ENCODE measurements at regions not wholly inside any gene's neighbourhood (a gene's known extent, or its start where the extent isn't known, plus 50 kb on each side); places are given as distances from the start of the nearest gene placed in this dataset.

- intact Hi-C loops (cut with DNase I) = no loop called here
- no peaks in the 10 kb centered on the region for H3K27me3 ChIP-seq
- H3K27ac ChIP-seq = no peak overlapping the region
- H3K4me1 ChIP-seq = peaks cover 4% of the 10 kb centered on the region
- H3K36me3 ChIP-seq = no peaks in the 10 kb centered on the region
- no peak overlapping the region for H3K4me3 ChIP-seq
- no peaks in the 10 kb centered on the region for H3K9me3 ChIP-seq
- DNase-seq = no peak
- TF ChIP-seq CTCF (IDR thresholded peaks at IDR 0.05) = no peak
- no peak overlapping the region for H3K9ac ChIP-seq (ENCODE audit: low read depth in 2 of 2, low read length in 2 of 2)
Measured at GRCh38 chr4:26175905-26176470, 144.8 kb upstream of the RBPJ start.

- intact Hi-C loops (cut with DNase I) = no loop called here
- DNase-seq = no peak
- H3K27me3 ChIP-seq = no peaks in the 10 kb centered on the region
- no peak for TF ChIP-seq CTCF (IDR thresholded peaks at IDR 0.05)
- no peaks in the 10 kb centered on the region for H3K9me3 ChIP-seq
- no peak overlapping the region for H3K27ac ChIP-seq
- no peaks in the 10 kb centered on the region for H3K36me3 ChIP-seq
- H3K4me1 ChIP-seq = peaks cover 4% of the 10 kb centered on the region
- H3K9ac ChIP-seq (ENCODE audit: low read depth in 2 of 2, low read length in 2 of 2) = no peak overlapping the region
- no peak overlapping the region for H3K4me3 ChIP-seq
Measured at GRCh38 chr4:26176598-26177149, 144.1 kb upstream of the RBPJ start.

- intact Hi-C loops (cut with DNase I) = no loop called here
- Histone ChIP-seq H3K27me3 (no peaks in the 10 kb centered on the region), H3K9me3 (no peaks in the 10 kb centered on the region), H3K36me3 (no peaks in the 10 kb centered on the region), H3K9ac (ENCODE audit: low read depth in 2 of 2, low read length in 2 of 2) (no peak overlapping the region), H3K4me1 (peaks cover 4% of the 10 kb centered on the region), H3K4me3 (no peak overlapping the region), H3K27ac (no peak overlapping the region)
- TF ChIP-seq CTCF (IDR thresholded peaks at IDR 0.05) = no peak
- DNase-seq = no peak
Measured at GRCh38 chr4:26178854-26179253, 142.0 kb upstream of the RBPJ start.

GRCh38 chr4:26179316-26179760, 141.5 kb upstream of the RBPJ start:
- no peak overlapping the region for H3K4me3 ChIP-seq
- intact Hi-C loops (cut with DNase I) = no loop called here
- DNase-seq = no peak
- H3K36me3 ChIP-seq = no peaks in the 10 kb centered on the region
- H3K9ac ChIP-seq (ENCODE audit: low read depth in 2 of 2, low read length in 2 of 2) = no peak overlapping the region
- no peak overlapping the region for H3K27ac ChIP-seq
- no peaks in the 10 kb centered on the region for H3K27me3 ChIP-seq
- peaks cover 1% of the 10 kb centered on the region for H3K4me1 ChIP-seq
- H3K9me3 ChIP-seq = no peaks in the 10 kb centered on the region
- TF ChIP-seq CTCF (IDR thresholded peaks at IDR 0.05) = no peak

GRCh38 chr4:26181616-26182015, 139.2 kb upstream of the RBPJ start:
- TF ChIP-seq CTCF (IDR thresholded peaks at IDR 0.05) = no peak
- H3K36me3 ChIP-seq = no peaks in the 10 kb centered on the region
- H3K27ac ChIP-seq = no peak overlapping the region
- no peaks in the 10 kb centered on the region for H3K27me3 ChIP-seq
- H3K4me1 ChIP-seq = no peaks in the 10 kb centered on the region
- H3K4me3 ChIP-seq = no peak overlapping the region
- DNase-seq = no peak
- no peak overlapping the region for H3K9ac ChIP-seq (ENCODE audit: low read depth in 2 of 2, low read length in 2 of 2)
- H3K9me3 ChIP-seq = no peaks in the 10 kb centered on the region
- intact Hi-C loops (cut with DNase I) = no loop called here

All from colonic mucosa (tissue), 4 donors.